Ascending aorta (tissue), 2 donors: ENCODE measurements at regions not wholly inside any gene's neighbourhood (a gene's known extent, or its start where the extent isn't known, plus 50 kb on each side); places are given as distances from the start of the nearest gene placed in this dataset.

Experiments
- DNase-seq, 2 donors: peaks; one replicate each; pipeline ENCODE4 v3.0.0-alpha.2; 2019; ENCODE audit warnings: low spot score in 2 of 2
- H3K27ac ChIP-seq, 2 donors: fragments of 200-600 bp; sonication (generic); one replicate each; pipeline ENCODE4 v1.5.1; 2016 to 2017; ENCODE audit warnings: mild to moderate bottlenecking in 1 of 2
- H3K27me3 ChIP-seq: fragments of 200-600 bp; sonication (generic); one replicate; pipeline ENCODE4 v1.5.1; 2017
- H3K36me3 ChIP-seq, 2 donors: fragments of 200-600 bp; sonication (generic); one replicate each; pipeline ENCODE4 v1.5.1; 2016
- H3K4me1 ChIP-seq, 2 donors: fragments of 200-600 bp; sonication (generic); one replicate each; pipeline ENCODE4 v1.5.1; 2016 to 2017; ENCODE audit warnings: mild to moderate bottlenecking in 1 of 2
- H3K4me3 ChIP-seq, 2 donors: fragments of 200-600 bp; sonication (generic); one replicate each; pipeline ENCODE4 v1.5.1; 2016 to 2017; ENCODE audit warnings: mild to moderate bottlenecking in 1 of 2
- H3K9me3 ChIP-seq, 2 donors: fragments of 200-600 bp; sonication (generic); one replicate each; pipeline ENCODE4 v1.5.1; 2016
- CTCF ChIP-seq, 3 experiments: fragments of 200-600 bp in 2 of 3; fragments of 450-650 bp in 1 of 3; sonication (generic) in 2 of 3; IDR thresholded peaks; one replicate each; pipeline ENCODE4 v1.5.1; 2016 to 2019; ENCODE audit warnings: antibody characterized with exemption in 3 of 3, mild to moderate bottlenecking in 1 of 3, moderate library complexity in 1 of 3
- intact Hi-C: fragments of 100-400 bp; cut with DNase I; formaldehyde crosslinking; loops from one replicate; pipeline ENCODE4 v1.15.1; 2023

GRCh38 chr9:107730666-107731065 is 241.1 kb upstream of the KLF4 start:
- Histone ChIP-seq H3K9me3 (no peaks in the 10 kb centered on the region), H3K4me1 (peaks cover 0 to 23% of the 10 kb centered on the region in 2 donors), H3K27ac (no peak overlapping the region), H3K27me3 (no peaks in the 10 kb centered on the region), H3K36me3 (no peaks in the 10 kb centered on the region), H3K4me3 (no peak overlapping the region)
- no peak for DNase-seq
- intact Hi-C loops = loop anchor here (5.0 to 10.0 kb wide), 4 partner anchors 117 to 714 kb away; partner anchors contain the start of gene RAD23B
- TF ChIP-seq CTCF (IDR thresholded peaks at IDR 0.05) = no peak

- Histone ChIP-seq H3K4me1 (peaks cover 0 to 7% of the 10 kb centered on the region in 2 donors), H3K36me3 (no peaks in the 10 kb centered on the region), H3K27me3 (no peaks in the 10 kb centered on the region), H3K4me3 (no peak overlapping the region), H3K27ac (peak overlapping the region; percentile 74 to 79), H3K9me3 (no peaks in the 10 kb centered on the region)
- intact Hi-C loops = no loop called here
- no peak for TF ChIP-seq CTCF (IDR thresholded peaks at IDR 0.05)
- no peak for DNase-seq
These were observed 237.7 kb upstream of the KLF4 start for GRCh38 chr9:107727086-107727780.

GRCh38 chr9:107723015-107723414 is 233.4 kb upstream of the KLF4 start:
- H3K27me3 ChIP-seq = no peaks in the 10 kb centered on the region
- no peaks in the 10 kb centered on the region for H3K36me3 ChIP-seq
- no peaks in the 10 kb centered on the region for H3K9me3 ChIP-seq
- no peak for TF ChIP-seq CTCF (IDR thresholded peaks at IDR 0.05)
- DNase-seq = no peak
- H3K4me1 ChIP-seq = peaks cover 0 to 7% of the 10 kb centered on the region in 2 donors
- intact Hi-C loops = no loop called here
- H3K27ac ChIP-seq = no peak overlapping the region
- no peak overlapping the region for H3K4me3 ChIP-seq

- no peak for TF ChIP-seq CTCF (IDR thresholded peaks at IDR 0.05)
- Histone ChIP-seq H3K36me3 (no peaks in the 10 kb centered on the region), H3K4me3 (no peak overlapping the region), H3K9me3 (no peaks in the 10 kb centered on the region), H3K4me1 (no peaks in the 10 kb centered on the region), H3K27ac (no peak overlapping the region), H3K27me3 (no peaks in the 10 kb centered on the region)
- intact Hi-C loops = no loop called here
- DNase-seq = no peak
These were observed 232.2 kb upstream of the KLF4 start for GRCh38 chr9:107721705-107722245.

- no peak for DNase-seq
- no peak for TF ChIP-seq CTCF (IDR thresholded peaks at IDR 0.05)
- H3K36me3 ChIP-seq = no peaks in the 10 kb centered on the region
- no peaks in the 10 kb centered on the region for H3K9me3 ChIP-seq
- intact Hi-C loops = no loop called here
- no peak overlapping the region for H3K4me3 ChIP-seq
- H3K27me3 ChIP-seq = no peaks in the 10 kb centered on the region
- no peaks in the 10 kb centered on the region for H3K4me1 ChIP-seq
- H3K27ac ChIP-seq = no peak overlapping the region
These were observed 230.9 kb upstream of the KLF4 start for GRCh38 chr9:107720501-107720900.
